PC-3 (cell line): ENCODE measurements at regions not wholly inside any gene's neighbourhood (a gene's known extent, or its start where the extent isn't known, plus 50 kb on each side); places are given as distances from the start of the nearest gene placed in this dataset.
"Not testable (repeated sequence)": the region's sequence is repeated elsewhere in the genome, so short reads cannot be mapped to it uniquely, and the experiment has no call there.

ENCODE experiments used
- ATAC-seq: fragments of 200-7000 bp; cut with Tn5 transposase; 2 replicates; pipeline ENCODE4 v1.9.1; 2020; ENCODE audit warnings: mild to moderate bottlenecking, moderate library complexity
- BruUV-seq: library from RNA; stranded (reverse); fragments of 400-500 nt; replicated peaks from 2 replicates; lab custom pipeline; 2021; lab: Mats Ljungman, UMichigan
- CTCF ChIA-PET: fragments of 300-600 bp; sonication (Branson Sonifier 250); formaldehyde crosslinking; loops from one replicate; lab custom pipeline; 2022; ENCODE audit warnings: antibody characterized with exemption; lab: Charles Lee
- POLR2A ChIA-PET: fragments of 300-600 bp; sonication (Branson Sonifier 250); formaldehyde crosslinking; loops from one replicate; lab custom pipeline; 2022; ENCODE audit warnings: antibody characterized with exemption; ENCODE audit not compliant: unreplicated experiment; lab: Charles Lee
- DNase-seq: peaks from one replicate; pipeline ENCODE4 v3.0.0-alpha.2; 2015
- H2AFZ ChIP-seq: fragments of 300-600 bp; sonication (generic); 2 replicates; pipeline ENCODE4 v1.6.0; 2016; ENCODE audit warnings: antibody characterized with exemption, low read length
- H3F3A ChIP-seq: fragments of 300-600 bp; sonication (generic); one replicate; pipeline ENCODE4 v1.6.0; 2017; ENCODE audit warnings: antibody characterized with exemption, low read length, control low read depth, mild to moderate bottlenecking; ENCODE audit not compliant: unreplicated experiment
- H3K27ac ChIP-seq: fragments of 300-600 bp; sonication (generic); 2 replicates; pipeline ENCODE4 v1.5.1; 2016; ENCODE audit warnings: mild to moderate bottlenecking, low read length
- H3K27me3 ChIP-seq: fragments of 300-600 bp; sonication (generic); 2 replicates; pipeline ENCODE4 v1.6.1; 2016; ENCODE audit warnings: low read length, mixed read lengths
- H3K36me3 ChIP-seq: fragments of 300-600 bp; sonication (generic); 2 replicates; pipeline ENCODE4 v1.6.1; 2016; ENCODE audit warnings: low read depth, mixed run types, low read length, mixed read lengths
- H3K4me1 ChIP-seq: fragments of 300-600 bp; sonication (generic); 2 replicates; pipeline ENCODE4 v1.5.1; 2016; ENCODE audit warnings: low read length; ENCODE audit not compliant: insufficient read depth
- H3K4me2 ChIP-seq: fragments of 300-600 bp; sonication (generic); 2 replicates; pipeline ENCODE4 v1.6.0; 2016; ENCODE audit warnings: low read length
- H3K4me3 ChIP-seq: fragments of 300-600 bp; sonication (generic); 2 replicates; pipeline ENCODE4 v1.5.1; 2016; ENCODE audit warnings: mild to moderate bottlenecking, low read length, mixed read lengths
- H3K79me2 ChIP-seq: fragments of 300-600 bp; sonication (generic); 2 replicates; pipeline ENCODE4 v1.6.1; 2017; ENCODE audit warnings: low read length, mixed read lengths
- H3K9ac ChIP-seq: fragments of 300-600 bp; sonication (generic); 2 replicates; pipeline ENCODE4 v1.6.0; 2016; ENCODE audit warnings: mild to moderate bottlenecking, low read length
- H3K9me2 ChIP-seq: fragments of 300-600 bp; sonication (generic); replicated peaks from 2 replicates; pipeline ENCODE4 v1.6.1; 2016; ENCODE audit warnings: mixed run types, low read length, mixed read lengths
- H3K9me3 ChIP-seq: fragments of 300-600 bp; sonication (generic); 2 replicates; pipeline ENCODE4 v1.6.1; 2016; ENCODE audit warnings: low read length, mixed read lengths
- H4K20me1 ChIP-seq: fragments of 300-600 bp; sonication (generic); 2 replicates; pipeline ENCODE4 v1.6.1; 2016; ENCODE audit warnings: low read length, mixed read lengths
- EZH2 ChIP-seq: fragments of 300-600 bp; sonication (generic); IDR thresholded peaks from one replicate; pipeline ENCODE4 v1.6.1; 2017; ENCODE audit warnings: antibody characterized with exemption, mild to moderate bottlenecking, low read length; ENCODE audit not compliant: unreplicated experiment
- EZH2phosphoT487 ChIP-seq: fragments of 300-600 bp; sonication (generic); IDR thresholded peaks from 2 replicates; pipeline ENCODE4 v1.6.1; 2018; ENCODE audit warnings: mild to moderate bottlenecking, antibody characterized with exemption, low read length, borderline replicate concordance
- intact Hi-C: fragments of 100-400 bp; cut with micrococcal nuclease; formaldehyde crosslinking; loops from 2 replicates; pipeline ENCODE4 v1.9.0; 2023
- TF ChIP-seq, protein P1 (sequence below): fragments of 300-600 bp; sonication (generic); conservative IDR thresholded peaks from 2 replicates; pipeline ENCODE4 v1.5.1; 2017; ENCODE audit warnings: antibody characterized with exemption, low read depth, mild to moderate bottlenecking, low read length

DNA sequence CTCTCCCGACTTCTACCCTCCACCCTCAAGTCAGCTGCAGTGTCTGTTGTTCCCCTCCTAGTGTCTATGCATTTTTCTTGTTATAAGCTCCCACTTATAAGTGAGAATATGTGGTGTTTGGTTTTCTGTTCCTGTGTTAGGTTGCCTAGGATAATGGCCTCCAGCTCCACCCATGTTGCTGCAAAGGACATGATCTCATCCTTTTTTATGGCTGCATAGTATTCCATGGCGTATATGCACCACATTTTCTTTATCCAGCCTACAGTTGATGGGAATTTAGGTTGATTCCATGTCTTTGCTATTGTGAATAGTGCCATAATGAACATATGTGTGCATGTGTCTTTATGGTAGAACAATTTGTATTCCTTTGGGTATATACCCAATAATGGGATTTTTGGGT lies 80.7 kb downstream of the SPTSSA start:
- H3K4me3 ChIP-seq, intact Hi-C loops, ATAC-seq, BruUV-seq, H4K20me1 ChIP-seq, POLR2A ChIA-PET, H3K27ac ChIP-seq, H3F3A ChIP-seq, H3K9ac ChIP-seq, DNase-seq, H3K9me2 ChIP-seq, H3K79me2 ChIP-seq, H3K4me1 ChIP-seq, H3K27me3 ChIP-seq, H2AFZ ChIP-seq, H3K9me3 ChIP-seq, H3K4me2 ChIP-seq, H3K36me3 ChIP-seq: not testable (repeated sequence)
- CTCF ChIA-PET, result interaction anchor here (0.7 kb wide), 1 partner anchor 49 kb away, joined by 3 read pairs; no protein-coding TSS in a partner anchor

DNA sequence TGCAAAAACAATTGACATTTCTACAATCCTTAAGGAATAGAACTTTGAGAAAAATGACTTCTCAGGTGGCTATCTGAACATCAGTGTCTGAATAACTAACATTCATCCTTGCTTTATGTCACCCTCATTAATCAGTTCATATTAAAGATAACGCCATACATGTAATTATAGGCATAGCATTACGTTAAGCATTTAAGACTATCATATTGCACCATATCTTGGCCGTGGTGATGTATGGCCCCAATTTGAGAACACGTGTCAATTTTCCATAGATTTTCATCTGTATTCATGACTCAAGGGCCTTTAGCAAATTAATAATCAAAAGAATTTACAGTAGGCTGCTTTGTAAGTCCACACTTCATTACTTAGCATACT lies 81.6 kb downstream of the SPTSSA start:
- no peak overlapping the region for H3K4me3 ChIP-seq
- no TSS peak for BruUV-seq
- ATAC-seq (no peak), DNase-seq (no peak)
- H2AFZ ChIP-seq, result no peak overlapping the region
- H4K20me1 ChIP-seq, result no peaks in the 10 kb centered on the region
- no peaks in the 10 kb centered on the region for H3F3A ChIP-seq
- no peaks in the 10 kb centered on the region for H3K27me3 ChIP-seq
- no peak overlapping the region for H3K4me2 ChIP-seq
- no peaks in the 10 kb centered on the region for H3K9me3 ChIP-seq
- H3K79me2 ChIP-seq, result no peaks in the 10 kb centered on the region
- no peak overlapping the region for H3K27ac ChIP-seq
- TF ChIP-seq, protein P1, sequence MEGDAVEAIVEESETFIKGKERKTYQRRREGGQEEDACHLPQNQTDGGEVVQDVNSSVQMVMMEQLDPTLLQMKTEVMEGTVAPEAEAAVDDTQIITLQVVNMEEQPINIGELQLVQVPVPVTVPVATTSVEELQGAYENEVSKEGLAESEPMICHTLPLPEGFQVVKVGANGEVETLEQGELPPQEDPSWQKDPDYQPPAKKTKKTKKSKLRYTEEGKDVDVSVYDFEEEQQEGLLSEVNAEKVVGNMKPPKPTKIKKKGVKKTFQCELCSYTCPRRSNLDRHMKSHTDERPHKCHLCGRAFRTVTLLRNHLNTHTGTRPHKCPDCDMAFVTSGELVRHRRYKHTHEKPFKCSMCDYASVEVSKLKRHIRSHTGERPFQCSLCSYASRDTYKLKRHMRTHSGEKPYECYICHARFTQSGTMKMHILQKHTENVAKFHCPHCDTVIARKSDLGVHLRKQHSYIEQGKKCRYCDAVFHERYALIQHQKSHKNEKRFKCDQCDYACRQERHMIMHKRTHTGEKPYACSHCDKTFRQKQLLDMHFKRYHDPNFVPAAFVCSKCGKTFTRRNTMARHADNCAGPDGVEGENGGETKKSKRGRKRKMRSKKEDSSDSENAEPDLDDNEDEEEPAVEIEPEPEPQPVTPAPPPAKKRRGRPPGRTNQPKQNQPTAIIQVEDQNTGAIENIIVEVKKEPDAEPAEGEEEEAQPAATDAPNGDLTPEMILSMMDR, result no peak
- TF ChIP-seq EZH2phosphoT487 (no peak), EZH2 (no peak)
- intact Hi-C loops, result no loop called here
- POLR2A ChIA-PET, result no interaction called here
- no peaks in the 10 kb centered on the region for H3K9me2 ChIP-seq
- CTCF ChIA-PET, result no interaction called here
- H3K9ac ChIP-seq, result no peak overlapping the region
- H3K4me1 ChIP-seq, result peaks cover 4% of the 10 kb centered on the region
- no peaks in the 10 kb centered on the region for H3K36me3 ChIP-seq

DNA sequence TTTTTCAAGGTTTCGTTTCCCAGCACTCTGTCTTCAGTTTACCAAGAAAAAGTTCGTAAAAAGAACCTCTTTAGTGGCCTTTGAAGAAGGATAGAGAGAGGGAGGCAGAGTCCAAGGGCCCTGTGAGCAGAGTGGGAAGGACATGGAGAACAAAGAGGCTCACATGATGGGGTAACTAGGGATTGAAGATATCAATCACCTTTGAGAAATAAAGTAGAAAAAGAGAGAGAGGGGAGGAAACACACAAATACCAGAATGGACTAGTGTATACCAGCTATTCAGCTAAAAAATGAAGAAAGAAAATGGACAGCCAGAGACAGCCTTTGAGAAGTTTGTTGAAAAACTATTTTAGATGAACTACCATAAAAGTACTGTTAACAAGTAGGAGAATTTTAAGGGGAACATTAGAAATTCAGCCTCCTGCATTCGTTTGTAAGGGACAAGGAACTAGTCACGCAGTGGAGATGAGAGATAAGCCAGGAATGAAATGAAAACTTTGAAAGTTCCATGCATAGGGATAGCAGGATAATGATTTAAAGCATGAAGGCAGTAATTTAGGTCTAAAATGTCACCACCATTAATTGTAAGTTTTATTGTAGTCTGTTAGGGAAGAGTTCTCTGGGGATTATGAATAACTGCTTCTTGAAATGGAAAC lies 82.1 kb downstream of the SPTSSA start:
- BruUV-seq, result no TSS peak
- Histone ChIP-seq H3F3A (no peaks in the 10 kb centered on the region), H3K4me2 (no peak overlapping the region), H3K27ac (no peak overlapping the region), H3K36me3 (no peaks in the 10 kb centered on the region), H3K9ac (no peak overlapping the region), H3K79me2 (no peaks in the 10 kb centered on the region), H3K4me1 (peaks cover 9% of the 10 kb centered on the region), H3K4me3 (no peak overlapping the region), H2AFZ (peak overlapping the region; percentile 9; the same call in 1 of the 2 replicates), H4K20me1 (no peaks in the 10 kb centered on the region), H3K9me3 (no peaks in the 10 kb centered on the region), H3K9me2 (no peaks in the 10 kb centered on the region), H3K27me3 (no peaks in the 10 kb centered on the region)
- no peak for ATAC-seq
- POLR2A ChIA-PET, result no interaction called here
- CTCF ChIA-PET, result no interaction called here
- DNase-seq, result no peak
- intact Hi-C loops, result no loop called here
- TF ChIP-seq, protein P1, result no peak
- no peak for TF ChIP-seq EZH2phosphoT487
- TF ChIP-seq EZH2, result no peak
